HL-60 (cell line): ENCODE measurements at regions not wholly inside any gene's neighbourhood (a gene's known extent, or its start where the extent isn't known, plus 50 kb on each side); places are given as distances from the start of the nearest gene placed in this dataset.

Experiments used
- DNase-seq, 2 experiments: peaks; one replicate each; pipeline ENCODE4 v3.0.0-alpha.2; 2010 to 2020; ENCODE audit warnings: low read depth in 1 of 2, low spot score in 1 of 2
- H3K27ac ChIP-seq: fragments of 250-450 bp; sonication (Bioruptor Pico); replicated peaks from 2 replicates; pipeline ENCODE4 v1.5.1; 2020; ENCODE audit warnings: mild to moderate bottlenecking, moderate library complexity
- H3K27me3 ChIP-seq: fragments of 250-450 bp; sonication (Bioruptor Pico); 2 replicates; pipeline ENCODE4 v1.5.1; 2021; ENCODE audit warnings: mild to moderate bottlenecking, moderate library complexity; ENCODE audit not compliant: insufficient read depth, poor library complexity, severe bottlenecking
- H3K4me3 ChIP-seq: replicated peaks from 2 replicates; pipeline ENCODE4 v1.5.1; 2011; ENCODE audit warnings: mild to moderate bottlenecking, control low read depth, low read length; ENCODE audit not compliant: insufficient read depth
- CTCF ChIP-seq: IDR thresholded peaks from one replicate; pipeline ENCODE4 v1.5.1; 2011; ENCODE audit warnings: low read length, control low read depth, inconsistent platforms; ENCODE audit not compliant: insufficient read depth
- GABPA ChIP-seq: IDR thresholded peaks from 2 replicates; pipeline ENCODE4 v1.6.1; 2012; ENCODE audit warnings: low read depth
- POLR2AphosphoS5 ChIP-seq: IDR thresholded peaks from 2 replicates; pipeline ENCODE4 v1.6.1; 2012; ENCODE audit warnings: low read depth
- REST ChIP-seq: IDR thresholded peaks from 2 replicates; pipeline ENCODE4 v1.6.1; 2012; ENCODE audit warnings: low read depth; ENCODE audit not compliant: insufficient replicate concordance
- SPI1 ChIP-seq: IDR thresholded peaks from 2 replicates; pipeline ENCODE4 v1.6.1; 2012; ENCODE audit warnings: low read depth, mild to moderate bottlenecking, borderline replicate concordance

DNA sequence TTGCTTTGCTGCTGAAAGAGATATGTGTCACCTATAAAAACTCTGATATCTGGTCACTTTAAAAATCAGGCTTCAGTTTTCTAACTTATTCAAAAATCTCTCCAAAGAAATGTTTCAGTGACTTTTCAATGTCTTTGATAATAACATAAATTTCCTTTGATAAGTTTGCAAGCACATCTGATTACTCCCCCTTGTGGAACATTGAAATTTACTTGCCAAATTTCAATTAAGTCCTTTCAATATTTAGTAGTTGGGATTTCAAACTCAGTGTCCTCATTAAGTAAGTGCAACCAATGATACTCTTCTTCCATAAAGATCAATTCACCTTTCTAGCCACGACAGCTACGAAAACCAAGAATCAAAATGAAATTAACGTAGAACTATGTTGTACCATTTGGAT, 151.3 kb upstream of the FAM47C start:
- no peak for TF ChIP-seq REST
- TF ChIP-seq GABPA = no peak
- no peak for TF ChIP-seq SPI1
- no peak for TF ChIP-seq POLR2AphosphoS5
- TF ChIP-seq CTCF = no peak
- no peak for DNase-seq
- no peak overlapping the region for H3K27ac ChIP-seq
- no peak overlapping the region for H3K4me3 ChIP-seq
- no peaks in the 10 kb centered on the region for H3K27me3 ChIP-seq

- DNase-seq = no peak
- no peak for TF ChIP-seq SPI1
- no peak for TF ChIP-seq CTCF
- no peak for TF ChIP-seq POLR2AphosphoS5
- TF ChIP-seq GABPA = no peak
- no peak for TF ChIP-seq REST
- H3K27me3 ChIP-seq = no peaks in the 10 kb centered on the region
- H3K4me3 ChIP-seq = no peak overlapping the region
- H3K27ac ChIP-seq = no peak overlapping the region
These were observed 148.9 kb upstream of the FAM47C start for GRCh38 chrX:36859231-36859630.

- no peak overlapping the region for H3K4me3 ChIP-seq
- TF ChIP-seq CTCF (no peak), SPI1 (no peak), REST (no peak), POLR2AphosphoS5 (no peak), GABPA (no peak)
- no peak overlapping the region for H3K27ac ChIP-seq
- no peaks in the 10 kb centered on the region for H3K27me3 ChIP-seq
- DNase-seq = no peak
These were observed 146.6 kb upstream of the FAM47C start for GRCh38 chrX:36861601-36862000.
